NCI-H2029 (cell line): ENCODE measurements at regions not wholly inside any gene's neighbourhood (a gene's known extent, or its start where the extent isn't known, plus 50 kb on each side); places are given as distances from the start of the nearest gene placed in this dataset.
A peak's percentile ranks its signal among the peaks of the same experiment; 100 is the strongest.
"Not testable (repeated sequence)": the region's sequence is repeated elsewhere in the genome, so short reads cannot be mapped to it uniquely, and the experiment has no call there.

ENCODE experiments used
- DNase-seq: peaks from one replicate; lab custom pipeline; 2025; lab: John Stamatoyannopoulos, UW

- no peak for DNase-seq
These were observed 248.8 kb downstream of the MRPS30 start for GRCh38 chr5:45057564-45057963.

DNA sequence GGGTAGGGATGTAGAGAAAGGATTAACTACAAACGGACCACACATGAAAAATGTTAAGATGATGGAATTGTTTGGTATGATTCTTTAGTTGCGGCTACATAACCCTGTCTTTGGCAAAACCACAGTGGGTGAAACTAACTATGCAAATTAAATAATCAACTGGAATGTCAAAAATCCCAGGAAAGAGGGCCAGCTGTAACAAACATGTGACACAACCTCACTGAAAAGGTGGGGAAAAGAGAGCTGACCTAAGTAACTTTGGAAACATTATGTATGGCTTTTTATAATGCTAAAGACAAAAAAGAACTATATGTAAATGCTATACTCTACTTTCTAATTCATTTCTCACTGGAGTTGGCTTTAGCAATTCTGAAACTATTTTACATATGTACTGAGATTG is 252.0 kb downstream of the MRPS30 start:
- DNase-seq, result no peak

DNA sequence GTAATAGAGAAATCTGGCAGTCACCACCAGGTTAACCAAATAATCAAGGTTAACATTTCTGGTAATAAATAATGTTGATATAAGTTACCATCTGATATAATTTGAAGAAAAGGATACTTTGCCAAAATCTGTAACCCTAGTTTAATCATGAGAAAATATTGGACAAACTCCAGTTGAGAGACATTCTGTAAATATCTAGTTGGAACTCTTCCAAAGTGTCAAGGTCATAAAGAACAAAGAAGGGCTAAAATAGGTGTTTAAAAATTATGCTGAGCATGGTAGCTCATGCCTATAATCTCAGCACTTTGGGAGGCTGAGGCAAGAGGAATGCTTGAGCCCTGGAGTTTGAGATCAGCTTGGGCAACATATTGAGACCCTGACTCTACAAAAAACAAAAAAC is 253.3 kb downstream of the MRPS30 start:
- peak; percentile 8 for DNase-seq

- no peak for DNase-seq
These were observed 272.3 kb downstream of the MRPS30 start for GRCh38 chr5:45081082-45081481.

- DNase-seq, result no peak
These were observed 281.1 kb downstream of the MRPS30 start for GRCh38 chr5:45089870-45090269.

GRCh38 chr5:45093377-45093776 is 284.6 kb downstream of the MRPS30 start:
- DNase-seq, result no peak

DNA sequence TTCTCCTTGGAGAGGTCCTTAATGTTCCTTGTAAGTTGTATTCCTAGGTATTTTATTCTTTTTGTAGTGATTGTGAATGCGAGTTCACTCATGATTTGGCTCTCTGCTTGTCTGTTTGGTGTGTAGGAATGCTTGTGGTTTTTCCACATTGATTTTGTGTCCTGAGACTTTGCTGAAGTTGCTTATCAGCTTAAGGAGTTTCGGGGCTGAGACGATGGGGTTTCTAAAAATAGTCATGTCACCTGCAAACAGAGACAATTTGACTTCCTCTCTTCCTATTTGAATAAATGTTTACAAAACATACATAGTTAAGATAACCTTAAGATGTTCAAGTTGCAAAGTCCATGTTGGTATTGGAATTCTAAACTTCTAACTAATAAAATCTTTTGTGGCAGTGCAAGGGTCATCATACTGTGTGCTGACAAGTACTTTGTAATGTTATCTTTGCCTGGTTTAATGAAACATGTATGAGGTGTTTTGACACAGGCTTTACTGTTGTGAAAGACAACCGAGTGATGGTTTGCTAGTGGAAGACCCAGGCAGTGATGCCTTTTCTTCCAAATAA is 286.2 kb downstream of the MRPS30 start:
- DNase-seq, result no peak

DNA sequence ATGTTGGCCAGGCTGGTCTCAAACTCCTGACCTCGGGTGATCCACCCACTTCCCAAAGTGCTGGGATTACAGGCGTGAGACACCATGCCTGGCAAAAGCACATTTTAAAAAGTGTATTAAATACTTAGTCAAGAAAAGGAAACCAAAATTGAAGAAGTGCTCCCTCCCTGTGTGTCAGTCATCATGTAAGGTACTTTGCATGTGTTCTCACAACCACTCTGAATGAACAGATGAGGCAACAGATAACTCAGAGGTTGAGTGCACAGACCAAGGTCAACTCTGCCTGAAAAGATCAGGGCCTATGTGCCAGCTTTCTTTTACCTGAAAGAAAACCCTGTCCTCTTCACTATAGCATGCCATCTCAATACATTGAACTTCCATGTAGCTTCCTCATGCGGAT is 289.7 kb downstream of the MRPS30 start:
- DNase-seq, result no peak

DNA sequence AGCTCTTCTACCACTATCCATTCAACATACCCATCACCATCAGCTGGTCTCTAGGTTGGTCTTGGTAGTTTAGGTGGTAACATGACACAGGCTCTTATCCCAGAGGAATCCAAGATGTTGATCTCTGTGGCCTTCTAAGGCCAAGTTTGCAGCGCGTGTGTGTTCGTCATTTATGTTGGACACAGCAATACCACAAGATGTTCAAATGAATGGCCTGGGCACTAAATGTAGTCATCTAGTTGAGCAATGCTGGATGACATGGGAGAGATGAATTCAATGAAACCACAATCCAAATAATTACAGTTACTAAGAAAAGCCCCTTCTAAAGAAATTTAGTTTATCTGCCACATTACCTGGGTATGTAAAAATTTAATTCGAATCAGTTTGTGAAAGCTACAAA is 292.4 kb downstream of the MRPS30 start:
- DNase-seq, result no peak

- DNase-seq, result no peak
These were observed 296.8 kb downstream of the MRPS30 start for GRCh38 chr5:45105491-45105994.

DNA sequence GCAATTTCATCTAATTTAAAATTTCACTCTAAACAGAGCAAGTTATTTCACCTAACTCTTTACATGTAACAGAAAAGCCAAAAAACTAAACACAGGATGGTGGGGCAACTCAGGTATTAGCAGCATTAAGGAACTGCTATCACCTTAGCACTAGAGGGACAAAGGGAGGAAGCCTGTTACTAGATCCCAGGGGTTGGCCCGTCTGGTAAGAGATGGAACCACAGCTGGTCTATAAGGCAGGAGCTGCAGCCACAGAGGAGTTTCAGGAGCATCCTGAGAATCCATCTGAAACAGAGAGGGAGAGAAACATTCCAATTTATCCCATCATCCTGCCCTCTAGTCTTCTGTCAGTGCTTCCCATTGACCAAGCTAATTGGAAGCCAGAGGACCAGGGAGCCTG is 300.3 kb downstream of the MRPS30 start:
- no peak for DNase-seq

DNA sequence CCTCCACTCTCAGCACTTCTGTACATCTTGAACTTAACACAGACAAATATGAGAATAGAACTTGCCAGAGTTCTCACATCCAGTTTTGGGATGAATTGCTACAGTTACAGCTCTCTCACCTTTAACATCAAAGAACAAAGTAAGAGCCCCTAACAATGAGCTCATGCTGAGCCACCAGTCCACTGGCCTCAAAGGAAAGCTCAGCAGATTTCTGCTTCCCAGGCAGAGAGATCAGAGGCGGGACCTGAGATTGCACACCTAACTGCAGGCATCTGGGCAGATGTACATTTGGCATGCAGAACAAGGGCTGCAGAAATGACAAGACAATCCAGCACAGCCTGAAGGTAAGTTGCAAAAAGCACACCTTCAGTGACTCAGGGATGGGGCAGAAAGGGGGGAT is 300.9 kb downstream of the MRPS30 start:
- no peak for DNase-seq

DNA sequence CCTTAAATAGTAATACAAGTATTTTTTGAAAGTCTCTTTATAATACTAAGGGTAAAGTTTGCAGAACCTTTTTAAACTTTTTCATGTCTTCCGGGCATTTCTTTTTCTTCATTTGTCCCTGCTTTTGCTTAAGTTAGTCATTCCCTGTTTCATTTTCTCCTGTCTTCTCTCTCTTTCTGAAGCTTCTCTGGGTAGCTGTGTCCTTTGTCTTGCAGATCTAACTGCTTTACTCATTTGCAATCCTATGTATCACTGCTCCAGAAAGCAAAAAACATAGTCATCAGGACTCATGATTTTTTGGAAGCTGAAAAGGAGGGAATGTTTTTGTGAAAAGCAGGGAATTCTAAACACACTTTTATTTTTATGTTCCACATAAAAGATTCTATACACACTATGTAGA is 301.7 kb downstream of the MRPS30 start:
- DNase-seq, result no peak

DNA sequence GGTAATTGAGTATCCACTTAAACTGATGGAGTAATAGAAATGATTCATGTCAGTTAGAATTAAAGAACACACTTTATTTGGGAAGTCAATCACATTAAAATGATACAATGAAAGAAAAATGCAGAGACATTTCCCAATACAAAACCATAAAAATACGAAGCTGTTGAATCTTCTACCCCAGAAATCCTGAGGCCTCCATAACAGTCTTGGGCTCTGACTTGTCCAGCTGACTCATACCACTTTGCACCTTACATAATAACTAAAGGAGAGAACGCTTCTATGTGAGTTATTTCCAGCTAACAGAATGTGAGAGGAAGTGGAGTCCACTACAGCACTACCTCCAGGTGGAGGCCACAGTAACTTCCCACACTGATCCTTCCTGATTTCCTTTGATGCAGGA is 305.0 kb downstream of the MRPS30 start:
- DNase-seq, result no peak

DNA sequence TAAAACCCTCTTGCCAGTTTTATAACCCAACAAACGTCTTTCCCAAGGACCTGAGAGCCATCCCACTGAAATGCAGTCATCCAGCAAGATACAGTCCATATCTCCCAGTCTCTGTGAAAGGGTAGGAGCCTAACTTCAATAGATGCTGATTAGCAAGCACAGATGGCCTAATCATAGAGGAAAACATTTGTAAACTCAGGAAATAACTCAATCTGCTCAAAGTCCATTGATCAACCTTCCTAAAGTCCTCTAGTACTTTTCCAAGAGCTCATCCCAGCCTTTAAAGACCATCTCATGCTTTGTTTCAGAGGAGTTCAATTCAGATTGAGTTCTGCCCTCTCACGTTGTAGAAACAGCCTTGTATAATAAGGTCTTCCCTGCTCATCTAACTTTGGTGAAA is 324.2 kb downstream of the MRPS30 start:
- DNase-seq, result no peak

- DNase-seq, result no peak
These were observed 354.2 kb downstream of the MRPS30 start for GRCh38 chr5:45162974-45163373.

GRCh38 chr5:45171563-45171962 is 362.8 kb downstream of the MRPS30 start:
- DNase-seq, result no peak

GRCh38 chr5:45172634-45173033 is 363.9 kb downstream of the MRPS30 start:
- DNase-seq, result not testable (repeated sequence)

- no peak for DNase-seq
These were observed 370.9 kb downstream of the MRPS30 start for GRCh38 chr5:45179686-45180085.

DNA sequence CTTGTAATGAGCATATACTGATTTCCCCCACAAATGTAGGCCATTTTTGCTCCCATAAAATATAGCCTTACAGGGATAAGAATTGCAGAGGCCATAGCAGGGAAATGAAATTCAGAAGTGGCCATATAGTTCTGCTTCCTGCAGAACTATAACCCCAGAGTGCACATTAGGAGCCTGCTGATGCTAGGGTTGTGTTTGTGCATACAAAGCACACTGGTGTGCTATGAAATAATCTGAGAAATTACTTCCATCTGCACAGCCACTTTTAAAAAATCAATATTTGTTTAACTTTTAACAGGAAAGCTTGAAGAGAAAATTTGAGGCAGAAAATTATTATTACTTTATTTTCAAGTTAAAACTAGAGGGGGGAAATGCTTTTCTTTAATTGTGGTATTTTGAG is 380.3 kb downstream of the MRPS30 start:
- no peak for DNase-seq

GRCh38 chr5:45189481-45189880 is 380.7 kb downstream of the MRPS30 start:
- peak; percentile 0 for DNase-seq

- no peak for DNase-seq
These were observed 386.3 kb downstream of the MRPS30 start for GRCh38 chr5:45195026-45195425.
